GM21390 (cell line): ENCODE measurements at regions not wholly inside any gene's neighbourhood (a gene's known extent, or its start where the extent isn't known, plus 50 kb on each side); places are given as distances from the start of the nearest gene placed in this dataset.
"Not testable (repeated sequence)": the region's sequence is repeated elsewhere in the genome, so short reads cannot be mapped to it uniquely, and the experiment has no call there.

Experiments used
- ATAC-seq: cut with Tn5 transposase; IDR thresholded peaks from one replicate; pipeline ENCODE4 v1.9.1; 2021; ENCODE audit not compliant: unreplicated experiment

DNA sequence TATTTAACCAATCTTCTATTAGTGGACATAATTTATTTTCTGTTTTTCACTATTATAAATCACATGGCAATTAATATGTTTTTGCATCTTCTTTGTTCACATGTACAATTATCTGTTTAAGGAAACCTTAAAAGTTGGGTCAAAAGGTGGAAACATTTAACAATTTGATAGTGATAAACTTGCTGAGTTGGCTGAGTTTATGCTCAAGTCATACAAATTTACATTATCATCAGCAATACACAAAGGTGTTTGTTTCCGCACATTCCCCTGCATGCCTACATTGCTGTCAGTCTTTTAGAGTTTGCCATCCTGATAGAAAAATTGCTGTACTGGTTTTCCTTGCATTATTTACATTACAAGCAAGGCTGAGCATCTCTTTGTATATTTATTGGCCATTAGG is 139.5 kb downstream of the KCNRG start:
- no peak for ATAC-seq

DNA sequence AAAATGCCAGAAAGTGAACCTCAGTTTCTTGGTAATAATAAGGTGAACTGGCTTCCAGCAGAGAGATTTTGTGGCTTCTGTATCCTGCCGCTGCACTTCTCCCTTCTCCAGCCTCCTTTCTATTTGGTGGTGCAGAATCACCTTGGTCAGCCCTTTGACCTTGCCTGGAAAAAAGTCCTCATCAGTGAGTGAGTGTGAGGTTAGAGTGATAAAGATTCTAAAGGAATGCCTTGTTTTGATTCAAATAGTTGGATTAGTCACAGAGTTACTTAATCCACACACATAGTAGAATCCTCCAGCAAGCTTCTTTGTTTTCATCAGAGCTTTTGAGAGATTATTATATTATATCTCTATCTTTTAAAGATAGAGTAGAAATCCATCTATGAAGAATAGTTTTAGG is 140.9 kb downstream of the KCNRG start:
- ATAC-seq: no peak

DNA sequence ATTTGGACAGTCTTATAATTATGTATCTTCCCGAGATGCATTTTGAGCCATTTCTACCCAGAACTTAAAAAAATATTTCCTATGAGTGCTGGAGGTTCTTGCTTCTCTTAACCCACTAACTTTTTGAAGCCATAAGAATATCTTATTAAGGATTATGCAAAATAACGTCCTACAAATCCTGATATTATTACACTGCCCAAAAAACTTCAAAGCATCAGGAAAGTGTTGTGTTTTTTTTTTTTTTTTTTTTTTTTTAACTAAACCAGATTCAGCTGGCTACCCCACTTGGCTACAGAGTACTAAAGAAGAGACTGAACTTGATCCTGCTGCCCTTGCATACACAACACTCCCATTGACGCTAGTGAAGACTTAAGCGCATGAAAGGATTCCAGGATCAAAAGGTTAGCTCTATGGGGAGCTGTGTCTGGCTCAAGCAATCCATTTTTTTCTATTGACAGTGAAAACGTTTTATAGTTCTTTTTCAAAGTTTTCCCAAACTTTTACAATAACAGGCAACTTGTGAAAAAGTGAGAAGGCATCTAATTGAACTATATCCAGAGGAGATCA is 141.4 kb downstream of the KCNRG start:
- no peak for ATAC-seq

DNA sequence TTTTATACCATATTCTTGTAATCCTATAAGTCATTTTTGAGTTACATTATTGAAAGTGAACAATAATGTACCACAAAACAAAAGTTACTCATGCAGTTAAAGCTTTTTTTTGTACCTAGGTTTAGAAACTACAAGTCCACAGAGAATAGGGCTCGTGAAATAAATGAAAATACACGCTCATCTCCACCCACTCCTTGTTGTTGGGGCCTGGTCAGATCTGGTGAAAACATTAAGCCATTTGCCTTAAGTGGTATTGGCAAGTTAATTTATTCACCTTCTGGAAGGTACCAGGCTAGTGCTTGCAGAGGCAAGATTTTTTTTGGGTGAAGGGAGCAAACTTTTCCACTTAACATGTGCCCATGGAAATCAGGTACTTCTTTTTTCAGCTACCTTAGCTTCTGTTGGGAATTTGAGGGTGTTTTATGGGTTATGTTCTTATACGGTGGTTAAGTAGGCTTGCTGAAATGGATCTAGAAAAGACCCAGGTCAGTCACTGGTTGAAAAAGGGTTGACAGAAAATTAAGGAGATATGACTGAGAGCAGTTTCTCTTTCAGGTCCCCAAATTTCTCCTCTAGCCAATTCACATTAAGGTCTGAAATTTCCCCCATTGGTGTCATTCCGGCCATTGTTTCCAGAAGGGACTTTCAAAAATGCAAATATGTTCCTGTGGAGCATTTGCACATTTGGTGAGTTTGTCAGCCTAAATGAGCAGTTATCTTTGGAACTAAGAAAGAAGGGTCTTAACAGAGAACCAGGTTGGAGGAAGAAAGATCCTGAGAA is 143.3 kb downstream of the KCNRG start:
- no peak for ATAC-seq

DNA sequence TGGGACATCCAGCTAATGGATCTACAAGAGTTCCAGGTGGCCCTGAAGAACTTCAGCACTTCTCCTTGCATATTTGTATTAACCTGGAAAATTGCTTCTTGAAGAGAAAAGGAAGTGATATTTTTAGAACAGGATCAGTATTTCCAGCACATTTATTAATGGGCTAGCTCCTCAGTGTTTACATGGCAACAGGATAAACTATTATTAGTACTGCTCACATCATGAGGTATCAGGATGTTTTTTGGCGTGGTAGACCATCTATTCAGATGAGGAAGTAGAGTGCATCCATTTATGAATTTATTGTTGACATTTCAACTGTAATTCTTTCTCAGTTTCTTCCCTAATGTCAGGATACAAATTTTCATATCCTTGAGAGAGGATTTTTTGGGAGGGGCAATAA is 144.4 kb downstream of the KCNRG start:
- ATAC-seq: no peak

DNA sequence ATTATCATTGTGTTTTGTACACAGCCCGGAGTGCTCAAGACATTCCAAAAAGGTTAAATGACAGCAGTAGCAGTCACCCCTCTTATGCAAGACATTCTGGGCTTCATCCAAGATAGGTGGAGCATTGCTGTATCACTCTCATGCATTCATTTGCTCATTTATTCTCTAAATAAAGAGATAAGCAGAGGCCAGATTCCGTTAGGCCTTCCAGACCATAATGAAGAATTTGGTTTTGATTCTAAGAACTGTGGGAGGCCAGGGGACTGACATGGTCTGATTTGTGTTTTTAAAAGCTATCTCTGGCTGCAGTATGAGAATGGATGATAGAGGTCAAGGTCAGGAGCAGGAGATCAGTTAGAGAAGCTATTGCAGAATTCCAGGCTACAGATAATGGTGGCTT is 145.8 kb downstream of the KCNRG start:
- ATAC-seq: no peak

DNA sequence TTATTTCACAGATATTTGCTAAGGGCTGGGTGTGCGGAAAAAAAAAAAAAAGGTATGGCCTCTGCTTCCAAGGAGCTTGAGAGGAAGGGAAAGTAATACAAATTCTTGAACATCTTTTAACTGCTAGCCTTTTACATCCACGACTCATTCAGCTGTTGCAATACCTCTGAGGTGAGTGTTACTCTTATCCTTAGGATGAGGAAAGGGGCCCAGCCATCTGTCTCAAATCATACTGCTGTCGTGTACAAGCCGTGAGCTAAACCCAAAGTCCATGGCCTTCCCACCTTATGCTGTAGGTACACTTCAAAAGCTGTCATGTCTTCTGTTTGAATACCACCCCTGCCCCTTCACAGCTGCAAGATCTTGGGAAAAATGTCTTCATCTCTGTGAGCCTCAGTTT is 146.8 kb downstream of the KCNRG start:
- ATAC-seq: no peak

DNA sequence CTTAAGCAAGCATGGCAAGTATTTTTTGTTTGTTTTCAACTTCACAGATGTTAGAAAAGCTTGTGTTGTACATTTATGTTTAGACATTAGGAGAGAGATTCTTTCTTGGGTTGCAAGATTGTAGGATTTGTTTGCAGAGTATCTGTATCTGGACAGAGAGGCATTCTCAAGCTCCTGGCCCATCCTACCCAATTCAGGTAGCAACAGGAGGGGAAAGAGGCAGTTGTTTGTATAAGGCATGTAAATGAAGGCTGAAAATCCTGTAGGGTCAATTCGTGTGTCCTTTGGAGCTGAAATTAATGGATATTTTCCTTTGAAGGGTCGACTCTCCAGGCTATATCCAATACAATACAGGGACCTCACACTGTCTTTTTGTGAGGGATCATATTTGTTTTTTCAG is 147.3 kb downstream of the KCNRG start:
- ATAC-seq: no peak

DNA sequence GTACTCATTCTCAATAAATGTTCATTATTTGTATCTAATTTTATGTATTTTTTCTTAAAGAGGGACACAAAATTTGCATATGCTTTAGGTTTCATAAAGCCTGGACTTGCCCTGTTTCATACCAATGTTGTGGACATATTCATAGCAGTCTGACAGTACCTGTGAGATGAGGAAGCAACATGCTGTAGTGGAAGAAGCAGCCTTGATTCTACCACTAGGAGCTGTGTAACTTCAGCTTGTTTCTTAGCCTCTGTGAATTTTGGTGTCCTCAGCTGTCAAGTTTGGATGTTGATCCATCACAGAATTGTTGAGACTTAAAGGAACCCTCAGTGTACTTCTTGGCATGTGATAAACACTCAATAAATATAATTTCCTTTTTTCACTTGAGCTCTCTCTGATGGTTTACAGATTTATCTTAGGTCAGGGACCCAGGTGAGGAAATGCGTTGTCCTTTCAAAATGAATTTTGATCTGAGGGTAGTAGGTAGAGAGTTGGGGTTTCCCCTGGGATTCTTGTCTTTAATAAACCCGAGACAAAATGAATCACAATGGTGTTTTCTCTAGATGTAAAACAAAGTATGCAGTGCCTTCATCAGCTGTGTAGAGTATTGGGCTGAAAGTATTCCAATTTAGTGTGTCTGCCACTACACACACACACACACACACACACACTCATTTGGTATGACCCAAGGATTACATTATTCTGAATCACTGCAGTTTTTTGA is 152.1 kb downstream of the KCNRG start:
- peak; percentile 53 for ATAC-seq

DNA sequence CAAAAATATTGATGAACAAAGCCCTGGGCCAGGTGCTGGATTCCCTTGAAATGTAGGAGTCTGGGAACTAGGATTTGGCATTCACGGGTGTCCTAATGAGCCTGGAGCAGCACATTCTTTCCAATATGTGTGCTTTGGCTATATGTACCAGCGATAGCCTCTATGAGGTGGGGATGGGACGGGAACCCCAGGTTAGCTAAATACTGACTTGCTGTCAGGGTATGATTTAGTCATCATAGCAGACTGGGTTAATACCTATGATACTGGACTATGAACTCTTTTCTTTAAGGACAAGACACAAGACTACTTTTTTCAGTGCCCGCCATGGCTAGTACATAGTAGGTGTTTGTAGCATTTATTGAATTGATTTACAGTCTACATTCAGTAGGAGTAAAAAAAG is 152.7 kb downstream of the KCNRG start:
- ATAC-seq: no peak

DNA sequence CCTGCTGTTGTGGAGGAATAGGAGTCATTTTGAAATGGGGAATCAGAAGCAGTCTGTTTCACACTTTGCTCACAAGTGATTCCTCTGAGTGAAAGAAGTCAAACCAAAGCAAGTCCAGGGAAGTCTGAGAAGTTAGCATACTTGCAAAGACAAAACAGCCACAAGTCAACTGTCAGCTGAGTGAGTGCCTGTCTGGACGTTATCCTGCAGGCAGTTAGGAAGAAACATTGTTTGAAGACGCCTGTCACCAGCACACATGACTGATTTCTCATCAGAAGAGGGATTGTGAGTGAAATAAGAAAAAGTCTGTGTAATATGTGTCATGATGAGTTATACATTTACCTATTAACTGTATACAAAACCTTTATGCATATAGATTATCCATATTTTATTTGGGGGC is 153.5 kb downstream of the KCNRG start:
- ATAC-seq: no peak

DNA sequence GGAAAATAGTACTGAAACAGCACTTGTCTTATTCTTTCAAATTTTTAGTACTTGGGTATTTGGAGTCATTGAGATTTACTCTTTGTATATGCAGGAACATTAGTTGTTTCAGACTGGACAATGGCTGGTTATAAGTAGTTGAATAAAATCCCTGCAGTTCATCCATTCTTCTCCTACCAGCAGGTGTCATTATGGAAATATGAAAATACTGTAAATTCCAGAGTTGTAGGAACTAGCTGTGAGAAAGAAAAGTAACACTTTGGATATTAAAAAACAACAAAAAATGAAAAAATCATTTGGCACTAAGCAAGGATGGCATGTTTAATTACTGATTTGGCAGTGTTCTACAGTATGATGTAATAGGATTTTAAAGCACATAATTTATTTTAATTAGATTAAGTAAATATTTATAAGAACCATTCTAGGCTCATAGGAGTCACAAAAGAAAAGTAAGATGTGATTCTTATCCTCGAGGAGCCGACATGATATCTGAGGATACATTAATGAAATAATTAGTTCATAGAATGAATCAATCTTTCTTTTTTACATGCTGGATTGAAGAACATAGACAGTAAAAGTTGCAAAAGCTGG is 155.3 kb downstream of the KCNRG start:
- ATAC-seq: no peak

DNA sequence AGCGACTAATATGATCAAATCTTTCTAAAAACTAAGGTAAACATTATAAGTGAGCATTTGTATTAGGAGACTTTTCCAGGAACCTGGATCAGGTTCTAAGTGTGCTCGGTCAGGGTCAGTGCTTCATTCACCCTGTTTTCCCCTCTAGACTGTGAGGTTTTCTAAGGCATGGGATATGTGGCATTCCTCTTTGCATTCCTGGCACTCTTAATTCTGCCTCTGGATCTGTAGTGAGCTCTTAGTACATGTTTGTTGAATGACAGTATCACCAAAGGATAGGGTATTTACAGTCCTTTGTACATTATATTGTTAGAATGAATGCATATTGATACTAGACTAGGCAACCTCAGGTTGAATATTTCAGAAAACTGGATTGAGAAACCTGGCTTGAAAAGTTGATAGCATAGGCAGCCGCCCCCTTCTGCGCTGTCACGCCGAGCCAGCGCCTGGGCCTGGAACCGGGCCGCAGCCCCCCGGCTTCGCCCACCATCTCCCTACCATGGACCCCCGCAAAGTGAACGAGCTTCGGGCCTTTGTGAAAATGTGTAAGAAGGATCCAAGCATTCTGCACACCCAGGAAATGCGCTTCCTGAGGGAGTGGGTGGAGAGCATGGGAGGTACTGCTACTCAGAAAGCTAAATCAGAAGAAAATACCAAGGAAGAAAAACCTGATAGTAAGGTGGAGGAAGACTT is 156.5 kb downstream of the KCNRG start:
- no peak for ATAC-seq

DNA sequence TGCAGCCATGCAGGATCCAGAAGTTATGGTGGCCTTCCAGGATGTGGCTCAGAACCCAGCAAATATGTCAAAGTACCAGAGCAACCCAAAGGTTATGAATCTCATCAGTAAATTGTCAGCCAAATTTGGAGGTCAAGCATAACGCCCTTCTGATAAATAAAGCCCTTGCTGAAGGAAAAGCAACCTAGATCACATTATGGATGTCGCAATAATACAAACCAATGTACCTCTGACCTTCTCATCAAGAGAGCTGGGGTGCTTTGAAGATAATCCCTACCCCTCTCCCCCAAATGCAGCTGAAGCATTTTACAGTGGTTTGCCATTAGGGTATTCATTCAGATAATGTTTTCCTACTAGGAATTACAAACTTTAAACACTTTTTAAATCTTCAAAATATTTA is 157.8 kb downstream of the KCNRG start:
- not testable (repeated sequence) for ATAC-seq

DNA sequence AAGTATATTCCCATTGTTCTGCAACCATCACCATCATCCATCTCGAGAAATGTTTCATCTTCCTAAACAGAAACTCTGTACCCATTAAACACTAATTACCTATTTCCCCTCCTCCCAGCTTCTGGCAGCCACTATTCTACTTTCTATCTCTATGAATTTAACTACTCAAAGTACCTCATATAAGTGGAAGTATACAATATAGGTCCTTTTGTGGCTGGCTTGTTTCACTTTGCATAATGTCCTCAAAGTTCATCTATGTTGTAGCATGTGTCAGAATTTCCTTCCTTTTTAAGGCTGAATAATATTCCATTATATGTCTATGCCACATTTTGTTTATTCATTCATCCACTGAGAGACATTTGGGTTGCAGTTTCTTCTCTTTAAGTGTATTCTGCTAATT is 159.4 kb downstream of the KCNRG start:
- no peak for ATAC-seq

DNA sequence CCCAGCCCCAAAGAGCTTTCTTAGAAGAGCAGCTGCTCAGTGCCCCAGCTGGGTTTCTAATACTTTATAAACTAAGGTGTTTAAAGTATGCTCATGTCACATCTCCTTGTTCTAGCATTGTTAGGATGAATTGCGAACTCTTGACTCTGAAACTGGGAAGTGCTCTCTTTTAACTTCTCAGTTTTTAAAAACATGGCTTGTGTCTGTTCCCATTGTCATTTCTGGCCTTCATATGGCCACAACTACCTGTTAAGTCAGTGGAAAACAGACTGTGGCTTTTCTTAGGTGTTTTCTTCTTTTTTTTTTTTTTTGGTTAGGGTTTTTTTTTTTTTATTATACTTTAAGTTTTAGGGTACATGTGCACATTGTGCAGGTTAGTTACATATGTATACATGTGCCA is 164.7 kb downstream of the KCNRG start:
- no peak for ATAC-seq

DNA sequence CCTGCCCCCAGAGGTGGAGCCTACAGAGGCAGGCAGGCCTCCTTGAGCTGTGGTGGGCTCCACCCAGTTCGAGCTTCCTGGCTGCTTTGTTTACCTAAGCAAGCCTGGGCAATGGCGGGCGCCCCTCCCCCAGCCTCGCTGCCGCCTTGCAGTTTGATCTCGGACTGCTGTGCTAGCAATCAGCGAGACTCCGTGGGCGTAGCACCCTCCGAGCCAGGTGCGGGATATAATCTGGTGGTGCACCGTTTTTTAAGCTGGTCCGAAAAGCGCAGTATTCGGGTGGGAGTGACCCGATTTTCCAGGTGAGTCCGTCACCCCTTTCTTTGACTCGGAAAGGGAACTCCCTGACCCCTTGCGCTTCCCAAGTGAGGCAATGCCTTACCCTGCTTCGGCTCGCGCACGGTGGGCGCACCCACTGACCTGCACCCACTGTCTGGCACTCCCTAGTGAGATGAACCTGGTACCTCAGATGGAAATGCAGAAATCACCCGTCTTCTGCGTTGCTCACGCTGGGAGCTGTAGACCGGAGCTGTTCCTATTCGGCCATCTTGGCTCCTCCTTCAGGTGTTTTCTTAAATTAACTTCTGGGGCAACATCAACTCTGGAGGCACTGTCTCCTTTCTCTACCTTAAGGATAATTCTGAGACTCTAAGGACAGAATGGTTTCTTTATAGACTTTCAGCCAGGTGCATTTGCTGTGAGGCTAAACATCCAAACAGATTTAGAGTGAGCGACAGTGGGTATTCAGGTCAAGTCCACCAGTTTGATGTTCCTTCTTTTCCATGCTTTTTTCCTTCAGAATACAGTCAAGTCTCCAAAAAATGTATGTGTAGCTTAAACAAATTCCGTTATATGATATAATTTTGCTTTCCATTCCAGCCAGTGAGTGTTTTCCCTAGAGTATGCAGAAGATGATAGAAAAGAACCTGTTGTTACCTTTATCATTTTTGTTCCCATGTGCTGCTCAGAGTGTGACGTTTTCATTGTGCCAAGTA is 170.8 kb downstream of the KCNRG start:
- not testable (repeated sequence) for ATAC-seq

DNA sequence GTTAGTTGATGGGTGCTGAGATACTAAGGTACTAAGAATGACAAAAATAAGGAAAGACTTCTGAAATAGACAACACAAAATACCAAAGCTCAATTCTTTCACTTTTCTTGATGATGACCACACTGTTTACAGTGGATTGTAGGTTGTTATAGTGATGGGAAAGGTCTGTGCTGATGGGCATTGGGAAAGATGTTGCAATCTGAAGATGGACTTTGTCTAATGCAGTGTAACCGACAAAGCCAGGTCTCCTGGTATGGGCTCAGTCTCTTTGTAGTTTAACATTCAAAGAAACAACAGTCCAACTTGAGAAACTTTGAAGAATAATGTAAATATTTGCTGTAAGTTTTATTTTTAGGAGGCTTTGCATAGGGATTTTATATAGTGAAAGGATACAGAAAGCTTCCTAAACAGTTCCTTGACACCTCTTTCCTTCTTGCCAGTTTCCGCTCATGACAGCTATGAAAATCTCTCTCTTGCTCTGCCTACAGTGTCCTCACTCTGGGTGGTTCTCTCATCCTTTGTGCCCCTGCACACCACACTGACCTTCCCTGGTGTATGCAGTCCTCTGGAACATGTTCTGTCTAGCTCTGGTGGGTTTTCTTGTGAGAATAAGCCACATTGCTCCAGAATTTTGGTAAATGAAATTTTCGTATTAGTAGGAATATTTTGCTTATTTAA is 172.2 kb downstream of the KCNRG start:
- no peak for ATAC-seq

DNA sequence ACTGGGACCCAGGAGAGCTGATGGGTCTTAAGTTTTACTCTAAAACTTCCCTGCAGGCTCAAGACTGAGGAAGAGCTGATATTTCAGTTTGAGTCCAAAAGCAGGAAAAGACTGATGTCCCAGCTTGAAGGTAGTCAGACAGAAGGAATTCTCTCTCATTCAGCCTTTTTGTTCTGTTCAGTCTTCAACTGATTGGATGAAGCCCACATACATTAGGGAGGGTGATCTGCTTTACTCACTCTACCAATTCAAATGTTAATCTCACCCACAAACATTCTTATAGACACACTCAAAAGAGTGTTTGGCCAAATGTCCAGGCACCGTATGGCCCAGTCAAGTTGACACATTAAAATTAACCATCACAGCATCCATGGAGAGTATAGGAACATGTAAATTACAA is 173.5 kb downstream of the KCNRG start:
- ATAC-seq: no peak

DNA sequence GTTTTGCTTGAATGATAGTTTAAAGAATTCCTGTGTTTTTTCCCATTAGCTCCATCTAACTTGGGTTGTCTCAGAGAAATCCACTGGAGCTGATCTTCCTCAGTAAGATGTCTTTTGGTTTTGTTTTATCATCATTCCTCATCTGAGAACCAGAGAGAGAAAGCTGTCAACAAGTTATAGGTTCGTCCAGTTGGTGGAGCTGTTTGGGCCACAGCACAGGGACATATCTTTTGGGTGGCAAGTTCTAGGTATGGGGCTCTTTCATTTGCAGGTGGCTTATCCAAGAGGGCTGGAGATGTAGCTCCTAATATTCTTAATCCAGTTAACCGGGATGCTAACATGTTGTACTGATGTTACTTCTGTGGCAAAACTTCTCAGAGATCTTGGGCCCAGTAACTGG is 174.2 kb downstream of the KCNRG start:
- no peak for ATAC-seq
